GM12878 (cell line): ENCODE measurements at regions not wholly inside any gene's neighbourhood (a gene's known extent, or its start where the extent isn't known, plus 50 kb on each side); places are given as distances from the start of the nearest gene placed in this dataset.

Experiments used
- ATAC-seq: fragments of 200-7000 bp; cut with Tn5 transposase; 3 replicates; pipeline ENCODE4 v1.9.1; 2020; ENCODE audit warnings: mild to moderate bottlenecking, moderate library complexity
- BruUV-seq: library from RNA; stranded (reverse); fragments of 400-500 nt; replicated peaks from 2 replicates; lab custom pipeline; 2021; lab: Mats Ljungman, UMichigan
- CTCF ChIA-PET: fragments of 300-600 bp; sonication (Branson Sonifier 250); formaldehyde crosslinking; extraction: SDS; loops from one replicate; lab custom pipeline; 2021; ENCODE audit warnings: inconsistent platforms; lab: Yijun Ruan, JAX
- POLR2A ChIA-PET: fragments of 350-600 bp; formaldehyde crosslinking; extraction: SDS; loops from one replicate; lab custom pipeline; 2021; ENCODE audit warnings: inconsistent platforms; lab: Charles Lee
- RAD21 ChIA-PET: fragments of 300-600 bp; sonication (Branson Sonifier 250); formaldehyde crosslinking; loops from one replicate; lab custom pipeline; 2023; ENCODE audit warnings: antibody characterized with exemption; ENCODE audit not compliant: unreplicated experiment; lab: Charles Lee
- SMC1A ChIA-PET: fragments of 300-600 bp; sonication (Branson Sonifier 250); formaldehyde crosslinking; loops from one replicate; lab custom pipeline; 2023; ENCODE audit not compliant: unreplicated experiment, uncharacterized antibody; lab: Charles Lee
- DNase-seq: peaks from one replicate; pipeline ENCODE4 v3.0.0-alpha.2; 2011; ENCODE audit warnings: low read depth, low spot score
- FAIRE-seq: peaks from 3 replicates; lab custom pipeline; 2011; peaks lifted over from hg19 to GRCh38; lab: Jason Lieb, UNC
- H2AFZ ChIP-seq: 2 replicates; pipeline ENCODE4 v1.6.0; 2011; ENCODE audit warnings: low read depth, low read length, control low read depth; ENCODE audit not compliant: control insufficient read depth
- H3K27ac ChIP-seq: 2 replicates; pipeline ENCODE4 v1.5.1; 2011; ENCODE audit warnings: control low read depth; ENCODE audit not compliant: control insufficient read depth, insufficient read depth
- H3K27me3 ChIP-seq, 2 experiments: replicated peaks in 1 of 2; 2 replicates each; pipeline versions ENCODE4 v1.6.0 to v1.6.1; 2011; ENCODE audit warnings: low read length in 1 of 2; ENCODE audit not compliant: control insufficient read depth in 2 of 2, insufficient read depth in 2 of 2
- H3K36me3 ChIP-seq, 2 experiments: 2 replicates each; pipeline ENCODE4 v1.5.1; 2011; ENCODE audit warnings: low read length in 1 of 2; ENCODE audit not compliant: control insufficient read depth in 2 of 2, insufficient read depth in 2 of 2
- H3K4me1 ChIP-seq: 2 replicates; pipeline ENCODE4 v1.6.1; 2011; ENCODE audit warnings: mild to moderate bottlenecking, low read length, moderate library complexity, mixed read lengths; ENCODE audit not compliant: control insufficient read depth, insufficient read depth
- H3K4me2 ChIP-seq: 2 replicates; pipeline ENCODE4 v1.6.0; 2011; ENCODE audit warnings: control low read depth; ENCODE audit not compliant: control insufficient read depth, insufficient read depth
- H3K4me3 ChIP-seq: fragments of 200-600 bp; sonication (generic); 2 replicates; pipeline ENCODE4 v1.5.1; 2016
- H3K79me2 ChIP-seq: 2 replicates; pipeline ENCODE4 v1.6.0; 2011; ENCODE audit warnings: low read length; ENCODE audit not compliant: control insufficient read depth, insufficient read depth
- H3K9ac ChIP-seq: 2 replicates; pipeline ENCODE4 v1.8.0; 2011; ENCODE audit warnings: low read length, control low read depth, mixed read lengths; ENCODE audit not compliant: control insufficient read depth, insufficient read depth
- H3K9me3 ChIP-seq: replicated peaks from 3 replicates; pipeline ENCODE4 v1.5.1; 2011; ENCODE audit warnings: mild to moderate bottlenecking, low read length; ENCODE audit not compliant: control insufficient read depth, insufficient read depth
- H4K20me1 ChIP-seq: 2 replicates; pipeline ENCODE4 v1.6.0; 2011; ENCODE audit not compliant: control insufficient read depth, insufficient read depth
- BRCA1 ChIP-seq: IDR thresholded peaks from 2 replicates; pipeline ENCODE4 v1.6.1; 2011; ENCODE audit warnings: low read depth, low read length, improper control_type of control experiment
- E4F1 ChIP-seq: fragments of 450-650 bp; IDR thresholded peaks from 2 replicates; pipeline ENCODE4 v1.6.1; 2018; ENCODE audit warnings: borderline replicate concordance, mild to moderate bottlenecking; ENCODE audit not compliant: partially characterized antibody
- ESRRA ChIP-seq: IDR thresholded peaks from 2 replicates; pipeline ENCODE4 v1.6.1; 2012; ENCODE audit warnings: mild to moderate bottlenecking, low read length, improper control_type of control experiment
- EZH2 ChIP-seq: IDR thresholded peaks from 2 replicates; pipeline ENCODE4 v1.6.1; 2012; ENCODE audit warnings: low read depth, mild to moderate bottlenecking, control low read depth, inconsistent platforms, low read length, borderline replicate concordance; ENCODE audit not compliant: control insufficient read depth
- HCFC1 ChIP-seq: fragments of 150-350 bp; IDR thresholded peaks from 2 replicates; pipeline ENCODE4 v1.6.1; 2014; ENCODE audit warnings: low read length
- NR2C2 ChIP-seq: IDR thresholded peaks from 2 replicates; pipeline ENCODE4 v1.6.1; 2011; ENCODE audit warnings: borderline replicate concordance, low read depth; ENCODE audit not compliant: control insufficient read depth, insufficient read length
- REST ChIP-seq: IDR thresholded peaks from 2 replicates; pipeline ENCODE4 v1.6.1; 2012; ENCODE audit warnings: mild to moderate bottlenecking, low read depth, low read length
- SMAD1 ChIP-seq: fragments of 450-650 bp; IDR thresholded peaks from 2 replicates; pipeline ENCODE4 v1.6.1; 2018; ENCODE audit warnings: mild to moderate bottlenecking, low read depth; ENCODE audit not compliant: partially characterized antibody
- WRNIP1 ChIP-seq: IDR thresholded peaks from 2 replicates; pipeline ENCODE4 v1.6.1; 2011; ENCODE audit warnings: low read depth, low read length, improper control_type of control experiment, borderline replicate concordance
- ZNF217 ChIP-seq: fragments of 450-650 bp; IDR thresholded peaks from 2 replicates; pipeline ENCODE4 v1.6.1; 2017; ENCODE audit warnings: antibody characterized with exemption, mild to moderate bottlenecking
- WGBS: methylation state at CpG from one replicate; pipeline ENCODE4 v1.1.6; 2016; ENCODE audit warnings: low lambda C conversion rate; ENCODE audit not compliant: insufficient replicate concordance, insufficient coverage; ENCODE audit errors: missing lambda C conversion rate; 5-methylcytosine and 5-hydroxymethylcytosine counted together
- in situ Hi-C: fragments of 300-500 bp; cut with MboI; formaldehyde crosslinking; loops from 9 replicates; pipeline ENCODE4 v1.14.3; 2018; ENCODE audit warnings: mixed read lengths
- intact Hi-C: fragments of 100-400 bp; cut with micrococcal nuclease; formaldehyde crosslinking; loops from one replicate; pipeline ENCODE4 v1.14.2; 2022; ENCODE audit not compliant: unreplicated experiment
- TF ChIP-seq, protein P1 (sequence below): IDR thresholded peaks from 2 replicates; pipeline ENCODE4 v1.6.1; 2012; ENCODE audit warnings: low read depth, low read length, improper control_type of control experiment

GRCh38 chr12:71222436-71222835 lies 64.6 kb upstream of the TSPAN8 start:
- Histone ChIP-seq H2AFZ (no peak overlapping the region), H3K9me3 (no peaks in the 10 kb centered on the region), H3K4me2 (no peak overlapping the region), H3K36me3 (no peaks in the 10 kb centered on the region), H3K9ac (no peak overlapping the region), H3K4me3 (no peak overlapping the region), H3K27me3 (no peaks in the 10 kb centered on the region), H3K4me1 (no peaks in the 10 kb centered on the region), H3K79me2 (no peaks in the 10 kb centered on the region), H3K27ac (no peak overlapping the region), H4K20me1 (no peaks in the 10 kb centered on the region)
- TF ChIP-seq EZH2: no peak
- TF ChIP-seq REST: no peak
- TF ChIP-seq WRNIP1: no peak
- no peak for TF ChIP-seq ZNF217
- no peak for TF ChIP-seq HCFC1
- TF ChIP-seq, protein P1, sequence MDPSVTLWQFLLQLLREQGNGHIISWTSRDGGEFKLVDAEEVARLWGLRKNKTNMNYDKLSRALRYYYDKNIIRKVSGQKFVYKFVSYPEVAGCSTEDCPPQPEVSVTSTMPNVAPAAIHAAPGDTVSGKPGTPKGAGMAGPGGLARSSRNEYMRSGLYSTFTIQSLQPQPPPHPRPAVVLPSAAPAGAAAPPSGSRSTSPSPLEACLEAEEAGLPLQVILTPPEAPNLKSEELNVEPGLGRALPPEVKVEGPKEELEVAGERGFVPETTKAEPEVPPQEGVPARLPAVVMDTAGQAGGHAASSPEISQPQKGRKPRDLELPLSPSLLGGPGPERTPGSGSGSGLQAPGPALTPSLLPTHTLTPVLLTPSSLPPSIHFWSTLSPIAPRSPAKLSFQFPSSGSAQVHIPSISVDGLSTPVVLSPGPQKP: no peak
- TF ChIP-seq BRCA1: no peak
- TF ChIP-seq ESRRA: no peak
- TF ChIP-seq E4F1: no peak
- no peak for TF ChIP-seq NR2C2
- no peak for TF ChIP-seq SMAD1
- ChIA-PET RAD21 (no interaction called here), SMC1A (no interaction called here), CTCF (no interaction called here), POLR2A (no interaction called here)
- no peak for ATAC-seq
- 19% methylated on average over 4 of the region's 4 CpGs for WGBS
- intact Hi-C loops (no loop called here), in situ Hi-C loops (no loop called here)
- BruUV-seq: no TSS peak
- no peak for DNase-seq
- no peak for FAIRE-seq
